IMR-90 (cell line): ENCODE measurements at regions not wholly inside any gene's neighbourhood (a gene's known extent, or its start where the extent isn't known, plus 50 kb on each side); places are given as distances from the start of the nearest gene placed in this dataset.

Source experiments
- ATAC-seq: fragments of 200-7000 bp; cut with Tn5 transposase; 2 replicates; pipeline ENCODE4 v1.9.1; 2020; ENCODE audit warnings: low read depth, mild to moderate bottlenecking, moderate library complexity
- BruUV-seq: library from RNA; stranded (reverse); fragments of 400-500 nt; replicated peaks from 2 replicates; lab custom pipeline; 2021; lab: Mats Ljungman, UMichigan
- CTCF ChIA-PET: fragments of 300-600 bp; formaldehyde crosslinking; extraction: SDS; loops from one replicate; lab custom pipeline; 2021; ENCODE audit warnings: antibody characterized with exemption; lab: Yijun Ruan, JAX
- POLR2A ChIA-PET: fragments of 300-600 bp; sonication (Branson Sonifier 250); formaldehyde crosslinking; loops from one replicate; lab custom pipeline; 2022; ENCODE audit warnings: antibody characterized with exemption; ENCODE audit not compliant: unreplicated experiment; lab: Charles Lee
- DNase-seq: peaks from one replicate; pipeline ENCODE4 v3.0.0; 2013
- H2AFZ ChIP-seq: replicated peaks from 2 replicates; pipeline ENCODE3; 2013; ENCODE audit warnings: low read length, mild to moderate bottlenecking; ENCODE audit not compliant: poor library complexity
- H2AK5ac ChIP-seq: 2 replicates; pipeline ENCODE4 v1.6.1; 2013; ENCODE audit warnings: low read depth, low read length, inconsistent platforms
- H2AK9ac ChIP-seq: replicated peaks from 2 replicates; pipeline ENCODE3; 2013; ENCODE audit warnings: mild to moderate bottlenecking, low read depth, low read length, moderate library complexity; ENCODE audit not compliant: poor library complexity
- H2BK120ac ChIP-seq: 2 replicates; pipeline ENCODE4 v1.6.1; 2013; ENCODE audit warnings: low read depth, low read length, inconsistent platforms
- H2BK15ac ChIP-seq: 3 replicates; pipeline ENCODE4 v1.6.1; 2013; ENCODE audit warnings: low read depth, low read length, inconsistent platforms
- H2BK20ac ChIP-seq: 2 replicates; pipeline ENCODE4 v1.6.1; 2013; ENCODE audit warnings: low read depth, mild to moderate bottlenecking, inconsistent platforms, low read length, moderate library complexity
- H2BK5ac ChIP-seq: 2 replicates; pipeline ENCODE4 v1.6.1; 2013; ENCODE audit warnings: mild to moderate bottlenecking, low read depth, low read length, inconsistent platforms; ENCODE audit not compliant: poor library complexity, severe bottlenecking
- H3K14ac ChIP-seq: replicated peaks from 2 replicates; pipeline ENCODE4 v1.6.1; 2013; ENCODE audit warnings: low read depth, low read length, inconsistent platforms
- H3K18ac ChIP-seq: 2 replicates; pipeline ENCODE4 v1.6.1; 2013; ENCODE audit warnings: low read depth, low read length, control low read depth
- H3K23ac ChIP-seq: 2 replicates; pipeline ENCODE4 v1.6.1; 2013; ENCODE audit warnings: low read depth, low read length, inconsistent platforms
- H3K27ac ChIP-seq: 2 replicates; pipeline ENCODE4 v1.5.1; 2013; ENCODE audit warnings: mild to moderate bottlenecking, control low read depth, low read length; ENCODE audit not compliant: insufficient read depth
- H3K27me3 ChIP-seq: 2 replicates; pipeline ENCODE4 v1.6.1; 2013; ENCODE audit warnings: low read length; ENCODE audit not compliant: control insufficient read depth, insufficient read depth
- H3K36me3 ChIP-seq: 2 replicates; pipeline ENCODE4 v1.6.1; 2013; ENCODE audit warnings: low read length, mixed read lengths; ENCODE audit not compliant: control insufficient read depth, insufficient read depth
- H3K4ac ChIP-seq: 2 replicates; pipeline ENCODE4 v1.6.1; 2013; ENCODE audit warnings: low read depth, low read length, inconsistent platforms
- H3K4me1 ChIP-seq: 2 replicates; pipeline ENCODE4 v1.6.1; 2013; ENCODE audit warnings: low read length, mixed read lengths; ENCODE audit not compliant: control insufficient read depth, insufficient read depth
- H3K4me2 ChIP-seq: 2 replicates; pipeline ENCODE4 v1.6.1; 2013; ENCODE audit warnings: low read depth, mild to moderate bottlenecking, control low read depth, low read length, moderate library complexity
- H3K4me3 ChIP-seq: 2 replicates; pipeline ENCODE4 v1.5.1; 2013; ENCODE audit warnings: low read depth, mild to moderate bottlenecking, control low read depth, low read length, moderate library complexity; ENCODE audit not compliant: insufficient read depth
- H3K56ac ChIP-seq: 2 replicates; pipeline ENCODE4 v1.6.1; 2013; ENCODE audit warnings: low read length, inconsistent platforms; ENCODE audit not compliant: insufficient read depth; ENCODE audit errors: extremely low read depth
- H3K79me1 ChIP-seq, 2 experiments: 2 replicates each; pipeline ENCODE4 v1.6.1; 2013; ENCODE audit warnings: low read length in 2 of 2, inconsistent platforms in 1 of 2, low read depth in 1 of 2
- H3K9ac ChIP-seq: 2 replicates; pipeline ENCODE4 v1.6.1; 2013; ENCODE audit warnings: low read depth, low read length, control low read depth
- H3K9me1 ChIP-seq: 2 replicates; pipeline ENCODE4 v1.6.1; 2013; ENCODE audit warnings: low read length, inconsistent platforms; ENCODE audit not compliant: insufficient read depth
- H3K9me3 ChIP-seq: 2 replicates; pipeline ENCODE4 v1.6.1; 2013; ENCODE audit warnings: low read length; ENCODE audit not compliant: control insufficient read depth, insufficient read depth
- H4K20me1 ChIP-seq: 2 replicates; pipeline ENCODE4 v1.6.1; 2013; ENCODE audit warnings: low read length, inconsistent platforms; ENCODE audit not compliant: insufficient read depth
- H4K5ac ChIP-seq: 2 replicates; pipeline ENCODE4 v1.6.1; 2013; ENCODE audit warnings: mild to moderate bottlenecking, low read depth, low read length, control low read depth
- H4K8ac ChIP-seq, 2 experiments: 2 replicates each; pipeline ENCODE4 v1.6.1; 2013; ENCODE audit warnings: low read depth in 2 of 2, low read length in 2 of 2, control low read depth in 1 of 2, inconsistent platforms in 1 of 2
- H4K91ac ChIP-seq: 2 replicates; pipeline ENCODE4 v1.6.1; 2013; ENCODE audit warnings: low read depth, low read length, inconsistent platforms; ENCODE audit not compliant: insufficient read depth
- CHD1 ChIP-seq: IDR thresholded peaks from 2 replicates; pipeline ENCODE4 v1.6.1; 2012; ENCODE audit warnings: low read depth, low read length, improper control_type of control experiment
- ELK1 ChIP-seq: fragments of 150-350 bp; IDR thresholded peaks from 2 replicates; pipeline ENCODE4 v1.6.1; 2016; ENCODE audit warnings: low read depth, mild to moderate bottlenecking, low read length, moderate library complexity, borderline replicate concordance
- FOS ChIP-seq: fragments of 150-350 bp; IDR thresholded peaks from 2 replicates; pipeline ENCODE4 v1.6.1; 2016; ENCODE audit warnings: low read depth, low read length
- NFE2L2 ChIP-seq: fragments of 150-350 bp; IDR thresholded peaks from 2 replicates; pipeline ENCODE4 v1.6.1; 2016; ENCODE audit warnings: low read depth, mild to moderate bottlenecking, low read length
- POLR2A ChIP-seq: IDR thresholded peaks from 2 replicates; pipeline ENCODE4 v1.6.1; 2012; ENCODE audit warnings: mild to moderate bottlenecking, low read depth, low read length
- RCOR1 ChIP-seq: IDR thresholded peaks from 2 replicates; pipeline ENCODE4 v1.6.1; 2012; ENCODE audit warnings: mild to moderate bottlenecking, low read length, improper control_type of control experiment; ENCODE audit not compliant: insufficient replicate concordance
- WGBS, 2 experiments: methylation state at CpG; one replicate each; pipeline versions ENCODE4 v1.1.5 to v1.1.7; 2013; ENCODE audit warnings: missing lambda C conversion rate in 2 of 2; ENCODE audit not compliant: insufficient read length in 1 of 2; ENCODE audit errors: extremely low coverage in 2 of 2; 5-methylcytosine and 5-hydroxymethylcytosine counted together
- dilution Hi-C: fragments of 300-500 bp; cut with HindIII; formaldehyde crosslinking; loops from one replicate; pipeline ENCODE4 v1.14.3; 2018; ENCODE audit warnings: low sequenced_read_pairs; ENCODE audit not compliant: unreplicated experiment
- in situ Hi-C: fragments of 300-500 bp; cut with MboI; formaldehyde crosslinking; loops from 3 replicates; pipeline ENCODE4 v1.14.3; 2019; ENCODE audit warnings: low sequenced_read_pairs, inconsistent platforms, mixed read lengths
- intact Hi-C: fragments of 100-400 bp; cut with micrococcal nuclease; formaldehyde crosslinking; loops from 2 replicates; pipeline ENCODE4 v1.10.0; 2022

GRCh38 chr12:127660961-127661360 lies 606.0 kb upstream of the TMEM132C start:
- DNase-seq, result no peak
- H3K9ac ChIP-seq, result no peak overlapping the region
- no peak overlapping the region for H2AK5ac ChIP-seq
- no peak overlapping the region for H4K5ac ChIP-seq
- H3K18ac ChIP-seq, result no peak overlapping the region
- H4K8ac ChIP-seq, result no peak overlapping the region
- H2BK15ac ChIP-seq, result no peak overlapping the region
- ChIA-PET POLR2A (no interaction called here), CTCF (no interaction called here)
- no peaks in the 10 kb centered on the region for H3K36me3 ChIP-seq
- H3K23ac ChIP-seq, result no peak overlapping the region
- in situ Hi-C loops, result no loop called here
- no peaks in the 10 kb centered on the region; the same call in 1 of the 2 replicates for H3K4me1 ChIP-seq
- BruUV-seq, result no TSS peak
- no peak overlapping the region for H3K14ac ChIP-seq
- no peak overlapping the region for H3K4me3 ChIP-seq
- H2AK9ac ChIP-seq, result no peak overlapping the region
- H3K9me1 ChIP-seq, result peaks cover 3% of the 10 kb centered on the region; the same call in 1 of the 2 replicates
- no peak overlapping the region for H3K27ac ChIP-seq
- H4K20me1 ChIP-seq, result no peaks in the 10 kb centered on the region
- H3K79me1 ChIP-seq, result no peaks in the 10 kb centered on the region
- no peak overlapping the region for H4K91ac ChIP-seq
- dilution Hi-C loops, result no loop called here
- H3K56ac ChIP-seq, result no peak overlapping the region
- no peak overlapping the region for H2BK5ac ChIP-seq
- no peak overlapping the region for H2BK20ac ChIP-seq
- H2BK120ac ChIP-seq, result no peak overlapping the region
- peaks cover 2% of the 10 kb centered on the region; the same call in 1 of the 2 replicates for H3K9me3 ChIP-seq
- no peak overlapping the region for H3K4ac ChIP-seq
- TF ChIP-seq ELK1 (no peak), POLR2A (no peak), CHD1 (no peak), RCOR1 (no peak), NFE2L2 (no peak), FOS (no peak)
- WGBS, 2 experiments, result no CpG with 5 or more reads among the region's 2 CpGs
- H3K4me2 ChIP-seq, result no peak overlapping the region
- no peaks in the 10 kb centered on the region for H3K27me3 ChIP-seq
- ATAC-seq, result no peak
- intact Hi-C loops, result no loop called here
- H2AFZ ChIP-seq, result no peak overlapping the region
